ENCODE measurements at regions not wholly inside any gene's neighbourhood (a gene's known extent, or its start where the extent isn't known, plus 50 kb on each side); places are given as distances from the start of the nearest gene placed in this dataset.

DNA sequence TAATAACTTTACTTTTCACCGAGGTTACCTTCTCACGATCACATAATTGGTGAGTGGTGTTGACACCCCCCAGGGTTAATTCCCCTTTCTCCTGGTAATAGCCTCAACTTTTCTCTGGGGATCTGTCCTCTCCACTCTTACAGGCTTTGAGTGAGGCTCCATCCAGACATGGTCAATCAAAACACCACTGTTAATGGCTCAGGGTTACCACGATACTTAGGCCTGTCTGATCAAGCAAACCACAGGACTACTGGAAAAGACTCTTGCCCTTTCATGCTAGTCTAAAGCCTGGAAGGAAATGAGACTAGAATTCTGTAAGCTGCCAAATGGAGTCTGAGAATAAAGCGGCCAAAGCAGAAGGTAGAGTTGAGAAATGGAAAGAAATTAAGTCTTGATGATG is 56.5 kb upstream of the STT3B start:
- DNase-seq (ENCODE audit: low read depth), result no peak
- TF ChIP-seq, protein P1, sequence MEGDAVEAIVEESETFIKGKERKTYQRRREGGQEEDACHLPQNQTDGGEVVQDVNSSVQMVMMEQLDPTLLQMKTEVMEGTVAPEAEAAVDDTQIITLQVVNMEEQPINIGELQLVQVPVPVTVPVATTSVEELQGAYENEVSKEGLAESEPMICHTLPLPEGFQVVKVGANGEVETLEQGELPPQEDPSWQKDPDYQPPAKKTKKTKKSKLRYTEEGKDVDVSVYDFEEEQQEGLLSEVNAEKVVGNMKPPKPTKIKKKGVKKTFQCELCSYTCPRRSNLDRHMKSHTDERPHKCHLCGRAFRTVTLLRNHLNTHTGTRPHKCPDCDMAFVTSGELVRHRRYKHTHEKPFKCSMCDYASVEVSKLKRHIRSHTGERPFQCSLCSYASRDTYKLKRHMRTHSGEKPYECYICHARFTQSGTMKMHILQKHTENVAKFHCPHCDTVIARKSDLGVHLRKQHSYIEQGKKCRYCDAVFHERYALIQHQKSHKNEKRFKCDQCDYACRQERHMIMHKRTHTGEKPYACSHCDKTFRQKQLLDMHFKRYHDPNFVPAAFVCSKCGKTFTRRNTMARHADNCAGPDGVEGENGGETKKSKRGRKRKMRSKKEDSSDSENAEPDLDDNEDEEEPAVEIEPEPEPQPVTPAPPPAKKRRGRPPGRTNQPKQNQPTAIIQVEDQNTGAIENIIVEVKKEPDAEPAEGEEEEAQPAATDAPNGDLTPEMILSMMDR (conservative IDR thresholded peaks at IDR 0.05; ENCODE audit: control insufficient read depth, insufficient read depth, low read depth, low read length), result no peak
- no peak overlapping the region for H3K4me3 ChIP-seq (ENCODE audit: control insufficient read depth, low read depth, low read length)

DNA sequence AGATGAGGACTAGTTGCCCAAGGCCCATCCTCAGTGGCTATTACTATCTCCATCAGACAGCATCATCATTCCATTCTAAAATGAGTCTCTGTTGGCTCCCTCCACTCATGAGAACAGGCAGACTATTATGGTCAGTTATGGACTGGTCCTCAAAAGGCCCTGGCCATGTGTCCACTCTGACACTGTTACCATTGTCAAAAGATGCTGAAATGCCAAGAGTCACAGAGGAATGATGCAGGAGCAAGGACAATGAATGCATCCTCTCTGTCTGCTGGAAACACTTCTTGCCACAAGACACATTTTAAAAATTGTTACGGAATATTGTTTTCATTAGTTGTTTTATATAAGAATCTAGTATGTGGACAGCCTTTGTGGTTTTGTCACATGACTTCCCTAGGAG is 53.3 kb upstream of the STT3B start:
- TF ChIP-seq, protein P1 (conservative IDR thresholded peaks at IDR 0.05; ENCODE audit: control insufficient read depth, insufficient read depth, low read depth, low read length), result no peak
- H3K4me3 ChIP-seq (ENCODE audit: control insufficient read depth, low read depth, low read length), result no peak overlapping the region
- no peak for DNase-seq (ENCODE audit: low read depth)

DNA sequence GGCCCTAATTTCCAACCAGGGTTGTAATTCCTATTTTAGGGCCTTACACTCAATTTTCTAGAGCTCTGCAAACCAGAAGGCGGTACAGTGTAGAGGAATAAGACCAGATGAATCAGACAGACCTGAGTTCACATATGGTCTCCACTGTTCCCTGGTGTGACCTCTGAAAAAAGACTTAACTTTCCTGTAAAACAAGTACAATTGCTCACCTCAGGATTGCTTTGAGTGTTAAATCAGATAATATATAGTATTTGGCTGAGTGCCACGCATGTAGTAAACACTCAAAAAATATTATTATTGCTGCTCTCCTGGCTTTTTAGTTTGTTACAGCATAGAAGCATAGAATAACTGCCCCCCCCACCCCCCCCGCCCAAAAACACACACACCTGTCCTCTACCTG is 51.0 kb upstream of the STT3B start:
- no peak for DNase-seq (ENCODE audit: low read depth)
- TF ChIP-seq, protein P1 (conservative IDR thresholded peaks at IDR 0.05; ENCODE audit: control insufficient read depth, insufficient read depth, low read depth, low read length), result no peak
- H3K4me3 ChIP-seq (ENCODE audit: control insufficient read depth, low read depth, low read length), result no peak overlapping the region

DNA sequence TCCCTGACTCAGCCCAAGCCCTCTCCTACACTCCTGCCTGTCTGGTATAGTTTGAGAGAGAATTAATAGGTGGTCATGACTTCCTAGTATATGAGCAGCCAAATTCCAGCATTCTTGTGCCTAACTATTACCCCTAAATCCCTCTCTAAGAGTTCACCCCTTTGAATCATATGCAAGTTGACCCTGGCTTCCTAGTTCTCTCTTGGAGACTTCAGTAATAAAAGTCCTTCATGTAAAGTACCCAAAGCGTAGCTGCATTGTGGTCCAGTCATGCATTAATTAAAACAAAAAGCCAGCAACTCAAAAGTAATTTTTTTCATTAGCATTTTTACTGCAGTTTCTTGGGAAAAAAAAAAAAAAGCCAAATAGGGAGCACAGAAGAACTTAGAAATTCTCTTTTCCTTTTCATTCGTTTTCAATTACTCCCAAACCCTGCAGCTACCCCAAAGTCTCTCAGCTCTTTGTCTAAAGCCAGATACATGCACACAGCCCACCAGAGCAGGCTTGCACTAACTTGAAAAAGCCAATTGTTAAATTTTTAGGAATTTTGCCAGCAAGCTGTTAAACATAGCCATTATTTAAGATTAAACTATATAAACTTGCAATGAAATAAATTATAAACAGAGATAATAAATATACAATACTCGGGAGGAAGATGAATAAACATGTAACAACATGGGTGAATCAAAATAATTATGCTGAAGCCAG is 50.1 kb upstream of the STT3B start:
- no peak overlapping the region for H3K4me3 ChIP-seq (ENCODE audit: control insufficient read depth, low read depth, low read length)
- no peak for DNase-seq (ENCODE audit: low read depth)
- TF ChIP-seq, protein P1 (conservative IDR thresholded peaks at IDR 0.05; ENCODE audit: control insufficient read depth, insufficient read depth, low read depth, low read length), result no peak

Measured in fibroblast of mammary gland (primary cell).